ENCODE measurements at regions not wholly inside any gene's neighbourhood (a gene's known extent, or its start where the extent isn't known, plus 50 kb on each side); places are given as distances from the start of the nearest gene placed in this dataset.

- H3K9me3 ChIP-seq (ENCODE audit: control insufficient read depth in 1 of 2, insufficient read depth in 1 of 2, low read length in 2 of 2): peaks cover 11 to 13% of the 10 kb centered on the region in 2 experiments
- Mint-ChIP-seq H3K9me3 (peaks cover 7% of the 10 kb centered on the region), H3K36me3 (ENCODE audit: low read depth) (no peaks in the 10 kb centered on the region), H3K4me3 (no peak overlapping the region), H3K27me3 (no peaks in the 10 kb centered on the region), H3K27ac (no peak overlapping the region), H3K4me1 (ENCODE audit: low read depth) (no peaks in the 10 kb centered on the region)
- CTCF ChIA-PET: no interaction called here
- H3K4me1 ChIP-seq (ENCODE audit: insufficient read depth, low read length): no peaks in the 10 kb centered on the region
- no peak overlapping the region for H3K4me3 ChIP-seq (ENCODE audit: low read length)
- no peak for ATAC-seq (ENCODE audit: poor library complexity)
- no peaks in the 10 kb centered on the region for H3K36me3 ChIP-seq (ENCODE audit: insufficient read depth, low read length)
- POLR2A ChIA-PET: no interaction called here
- no peak overlapping the region for H3K27ac ChIP-seq (ENCODE audit: low read depth in 1 of 2, low read length in 2 of 2)
- DNase-seq: no peak
- H3K27me3 ChIP-seq (ENCODE audit: control insufficient read depth in 1 of 2, insufficient read depth in 2 of 2, low read length in 2 of 2): no peaks in the 10 kb centered on the region
- intact Hi-C loops (cut with DNase I, micrococcal nuclease): no loop called here
- TF ChIP-seq CTCF (IDR thresholded peaks at IDR 0.05): no peak
These were observed 861.2 kb upstream of the EYS start for GRCh38 chr6:66568271-66568670.

- no peak for ATAC-seq (ENCODE audit: poor library complexity)
These were observed 854.5 kb upstream of the EYS start for GRCh38 chr6:66561479-66561878.

GRCh38 chr6:66558189-66558588 is 851.2 kb upstream of the EYS start:
- no peaks in the 10 kb centered on the region for H3K27me3 Mint-ChIP-seq
- H3K36me3 Mint-ChIP-seq (ENCODE audit: low read depth): no peaks in the 10 kb centered on the region
- Histone ChIP-seq H3K4me1 (ENCODE audit: insufficient read depth, low read length) (no peaks in the 10 kb centered on the region), H3K27ac (ENCODE audit: low read depth in 1 of 2, low read length in 2 of 2) (no peak overlapping the region), H3K27me3 (ENCODE audit: control insufficient read depth in 1 of 2, insufficient read depth in 2 of 2, low read length in 2 of 2) (no peaks in the 10 kb centered on the region), H3K4me3 (ENCODE audit: low read length) (no peak overlapping the region), H3K9me3 (ENCODE audit: control insufficient read depth in 1 of 2, insufficient read depth in 1 of 2, low read length in 2 of 2) (peaks cover 4 to 8% of the 10 kb centered on the region in 2 experiments), H3K36me3 (ENCODE audit: insufficient read depth, low read length) (no peaks in the 10 kb centered on the region)
- no peak overlapping the region for H3K4me3 Mint-ChIP-seq
- DNase-seq: no peak
- no peak for ATAC-seq (ENCODE audit: poor library complexity)
- H3K27ac Mint-ChIP-seq: no peak overlapping the region
- no peaks in the 10 kb centered on the region for H3K4me1 Mint-ChIP-seq (ENCODE audit: low read depth)
- intact Hi-C loops (cut with DNase I, micrococcal nuclease): no loop called here
- ChIA-PET CTCF (no interaction called here), POLR2A (no interaction called here)
- H3K9me3 Mint-ChIP-seq: peaks cover 8% of the 10 kb centered on the region
- TF ChIP-seq CTCF (IDR thresholded peaks at IDR 0.05): no peak

More at GRCh38 chr6:66561479-66561878, 854.5 kb upstream of the EYS start:
- Histone ChIP-seq H3K9me3 (ENCODE audit: control insufficient read depth in 1 of 2, insufficient read depth in 1 of 2, low read length in 2 of 2) (peaks cover 4 to 14% of the 10 kb centered on the region in 2 experiments), H3K27me3 (ENCODE audit: control insufficient read depth in 1 of 2, insufficient read depth in 2 of 2, low read length in 2 of 2) (no peaks in the 10 kb centered on the region), H3K36me3 (ENCODE audit: insufficient read depth, low read length) (no peaks in the 10 kb centered on the region), H3K27ac (ENCODE audit: low read depth in 1 of 2, low read length in 2 of 2) (no peak overlapping the region), H3K4me1 (ENCODE audit: insufficient read depth, low read length) (no peaks in the 10 kb centered on the region), H3K4me3 (ENCODE audit: low read length) (no peak overlapping the region)
- Mint-ChIP-seq H3K4me3 (no peak overlapping the region), H3K9me3 (peaks cover 4% of the 10 kb centered on the region), H3K36me3 (ENCODE audit: low read depth) (no peaks in the 10 kb centered on the region), H3K4me1 (ENCODE audit: low read depth) (no peaks in the 10 kb centered on the region), H3K27ac (no peak overlapping the region), H3K27me3 (no peaks in the 10 kb centered on the region)
- ChIA-PET CTCF (no interaction called here), POLR2A (no interaction called here)
- DNase-seq: no peak
- no peak for TF ChIP-seq CTCF (IDR thresholded peaks at IDR 0.05)
- intact Hi-C loops (cut with DNase I, micrococcal nuclease): no loop called here
